ENCODE measurements at regions not wholly inside any gene's neighbourhood (a gene's known extent, or its start where the extent isn't known, plus 50 kb on each side); places are given as distances from the start of the nearest gene placed in this dataset.

- no CpG with 5 or more reads among the region's 5 CpGs for WGBS, 2 experiments (ENCODE audit: extremely low coverage in 2 of 2, insufficient read length in 1 of 2)
These were observed 88.2 kb downstream of the FSCB start for GRCh38 chr14:44418856-44419255.

More at GRCh38 chr14:44418856-44419255, 88.2 kb downstream of the FSCB start:
- H3K79me1 ChIP-seq (ENCODE audit: low read depth in 1 of 2, low read length in 2 of 2), result no peaks in the 10 kb centered on the region
- no peak overlapping the region for H2BK20ac ChIP-seq (ENCODE audit: low read depth, low read length)
- no peak overlapping the region for H4K5ac ChIP-seq (ENCODE audit: low read depth, low read length)
- H3K14ac ChIP-seq (replicated peaks; ENCODE audit: low read depth, low read length), result no peak overlapping the region
- H3K4me1 ChIP-seq (ENCODE audit: control insufficient read depth, insufficient read depth, low read length), result no peaks in the 10 kb centered on the region
- intact Hi-C loops (cut with micrococcal nuclease) (no loop called here), dilution Hi-C loops (cut with HindIII; ENCODE audit: low sequenced_read_pairs, unreplicated experiment) (no loop called here), in situ Hi-C loops (cut with MboI; ENCODE audit: low sequenced_read_pairs) (no loop called here)
- H4K91ac ChIP-seq (ENCODE audit: insufficient read depth, low read depth, low read length), result no peak overlapping the region
- ChIA-PET CTCF (no interaction called here), POLR2A (ENCODE audit: unreplicated experiment) (no interaction called here)
- H3K27me3 ChIP-seq (ENCODE audit: control insufficient read depth, insufficient read depth, low read length), result no peaks in the 10 kb centered on the region
- no peak overlapping the region for H2BK5ac ChIP-seq (ENCODE audit: low read depth, low read length, poor library complexity, severe bottlenecking)
- H3K9me1 ChIP-seq (ENCODE audit: insufficient read depth, low read length), result no peaks in the 10 kb centered on the region
- H3K36me3 ChIP-seq (ENCODE audit: control insufficient read depth, insufficient read depth, low read length), result no peaks in the 10 kb centered on the region
- no peak for TF ChIP-seq RCOR1 (IDR thresholded peaks at IDR 0.05; ENCODE audit: insufficient replicate concordance, low read length)
- TF ChIP-seq FOS (IDR thresholded peaks at IDR 0.05; ENCODE audit: low read depth, low read length), result no peak
- TF ChIP-seq POLR2A (IDR thresholded peaks at IDR 0.05; ENCODE audit: low read depth, low read length), result no peak
- TF ChIP-seq BHLHE40 (IDR thresholded peaks at IDR 0.05; ENCODE audit: low read depth, low read length), result no peak
- H3K27ac ChIP-seq (ENCODE audit: insufficient read depth, low read length), result no peak overlapping the region
- H2AK5ac ChIP-seq (ENCODE audit: low read depth, low read length), result no peak overlapping the region
- no TSS peak for BruUV-seq (replicated peaks)
- ATAC-seq (ENCODE audit: low read depth) (no peak), DNase-seq (no peak)
- no peak overlapping the region for H2BK120ac ChIP-seq (ENCODE audit: low read depth, low read length)
- no peak overlapping the region for H3K56ac ChIP-seq (ENCODE audit: extremely low read depth, insufficient read depth, low read length)
- H4K8ac ChIP-seq (ENCODE audit: low read depth in 2 of 2, low read length in 2 of 2), result no peak overlapping the region
- no peak overlapping the region for H3K23ac ChIP-seq (ENCODE audit: low read depth, low read length)
- no peak overlapping the region for H3K4me2 ChIP-seq (ENCODE audit: low read depth, low read length)
- no peak overlapping the region for H3K4me3 ChIP-seq (ENCODE audit: insufficient read depth, low read depth, low read length)
- no peak overlapping the region for H2AK9ac ChIP-seq (replicated peaks; ENCODE audit: low read depth, low read length, poor library complexity)
- H3K9me3 ChIP-seq (ENCODE audit: control insufficient read depth, insufficient read depth, low read length), result no peaks in the 10 kb centered on the region
- no peak overlapping the region for H2AFZ ChIP-seq (replicated peaks; ENCODE audit: low read length, poor library complexity)
- H3K18ac ChIP-seq (ENCODE audit: low read depth, low read length), result no peak overlapping the region
- H3K9ac ChIP-seq (ENCODE audit: low read depth, low read length), result no peak overlapping the region
- no peak overlapping the region for H2BK15ac ChIP-seq (ENCODE audit: low read depth, low read length)
- H4K20me1 ChIP-seq (ENCODE audit: insufficient read depth, low read length), result no peaks in the 10 kb centered on the region
- no peak overlapping the region for H3K4ac ChIP-seq (ENCODE audit: low read depth, low read length)
